ENCODE measurements at regions not wholly inside any gene's neighbourhood (a gene's known extent, or its start where the extent isn't known, plus 50 kb on each side); places are given as distances from the start of the nearest gene placed in this dataset.

DNA sequence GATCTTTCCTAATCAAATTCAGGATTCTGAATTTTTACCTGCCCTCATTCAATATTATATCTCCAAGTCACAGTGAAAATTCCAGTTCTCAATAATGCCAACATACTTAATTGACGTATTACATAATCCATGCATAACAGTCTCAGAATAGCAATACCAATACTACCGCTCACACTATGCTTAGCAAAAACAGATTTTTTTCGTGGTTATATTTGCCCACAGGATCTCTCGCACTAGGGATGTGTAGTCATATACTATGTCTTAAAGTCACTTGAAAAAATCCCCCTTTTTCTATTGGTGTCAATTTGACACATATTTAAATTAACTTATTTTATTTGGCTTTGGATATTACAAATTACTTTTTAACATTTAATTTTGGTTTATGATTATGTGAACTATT is 323.1 kb upstream of the SLC35B3 start:
- Histone ChIP-seq H3K9me3 (ENCODE audit: control insufficient read depth in 4 of 4, low read length in 3 of 4) (no peaks in the 10 kb centered on the region), H3K36me3 (ENCODE audit: control insufficient read depth in 4 of 4, insufficient read depth in 3 of 4, low read depth in 1 of 4, low read length in 3 of 4) (no peaks in the 10 kb centered on the region), H3K27ac (ENCODE audit: low read depth in 1 of 2, low read length in 2 of 2) (no peak overlapping the region), H3K9ac (ENCODE audit: low read depth in 1 of 2, low read length in 2 of 2) (no peak overlapping the region), H3K4me1 (ENCODE audit: control insufficient read depth in 4 of 4, insufficient read depth in 4 of 4, low read length in 3 of 4) (no peaks in the 10 kb centered on the region), H3K27me3 (ENCODE audit: control insufficient read depth in 4 of 4, insufficient read depth in 4 of 4, low read length in 3 of 4) (no peaks in the 10 kb centered on the region), H3K4me3 (ENCODE audit: low read depth in 1 of 3, low read length in 3 of 3) (no peak overlapping the region)
- TF ChIP-seq ZBTB33 (IDR thresholded peaks at IDR 0.05) (no peak), NR2F2 (IDR thresholded peaks at IDR 0.05) (no peak), TAF1 (conservative IDR thresholded peaks at IDR 0.05) (no peak), ATF3 (IDR thresholded peaks at IDR 0.05) (no peak), HNF4G (IDR thresholded peaks at IDR 0.05) (no peak), RXRA (IDR thresholded peaks at IDR 0.05) (no peak), GABPA (IDR thresholded peaks at IDR 0.05 in 1 of 2, conservative IDR thresholded peaks at IDR 0.05 in 1 of 2) (no peak), JUND (IDR thresholded peaks at IDR 0.05) (no peak), FOXA1 (IDR thresholded peaks at IDR 0.05) (no peak)
- TF ChIP-seq, protein P1, sequence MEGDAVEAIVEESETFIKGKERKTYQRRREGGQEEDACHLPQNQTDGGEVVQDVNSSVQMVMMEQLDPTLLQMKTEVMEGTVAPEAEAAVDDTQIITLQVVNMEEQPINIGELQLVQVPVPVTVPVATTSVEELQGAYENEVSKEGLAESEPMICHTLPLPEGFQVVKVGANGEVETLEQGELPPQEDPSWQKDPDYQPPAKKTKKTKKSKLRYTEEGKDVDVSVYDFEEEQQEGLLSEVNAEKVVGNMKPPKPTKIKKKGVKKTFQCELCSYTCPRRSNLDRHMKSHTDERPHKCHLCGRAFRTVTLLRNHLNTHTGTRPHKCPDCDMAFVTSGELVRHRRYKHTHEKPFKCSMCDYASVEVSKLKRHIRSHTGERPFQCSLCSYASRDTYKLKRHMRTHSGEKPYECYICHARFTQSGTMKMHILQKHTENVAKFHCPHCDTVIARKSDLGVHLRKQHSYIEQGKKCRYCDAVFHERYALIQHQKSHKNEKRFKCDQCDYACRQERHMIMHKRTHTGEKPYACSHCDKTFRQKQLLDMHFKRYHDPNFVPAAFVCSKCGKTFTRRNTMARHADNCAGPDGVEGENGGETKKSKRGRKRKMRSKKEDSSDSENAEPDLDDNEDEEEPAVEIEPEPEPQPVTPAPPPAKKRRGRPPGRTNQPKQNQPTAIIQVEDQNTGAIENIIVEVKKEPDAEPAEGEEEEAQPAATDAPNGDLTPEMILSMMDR (IDR thresholded peaks at IDR 0.05; ENCODE audit: low read depth, low read length, missing input control) = no peak
- WGBS = 71% methylated on average over 4 of the region's 4 CpGs
- DNase-seq (ENCODE audit: low spot score) = no peak

- DNase-seq (ENCODE audit: low spot score) = no peak
- Histone ChIP-seq H3K4me1 (ENCODE audit: control insufficient read depth in 4 of 4, insufficient read depth in 4 of 4, low read length in 3 of 4) (no peaks in the 10 kb centered on the region), H3K9ac (ENCODE audit: low read depth in 1 of 2, low read length in 2 of 2) (no peak overlapping the region), H3K27me3 (ENCODE audit: control insufficient read depth in 4 of 4, insufficient read depth in 4 of 4, low read length in 3 of 4) (no peaks in the 10 kb centered on the region), H3K4me3 (ENCODE audit: low read depth in 1 of 3, low read length in 3 of 3) (no peak overlapping the region), H3K9me3 (ENCODE audit: control insufficient read depth in 4 of 4, low read length in 3 of 4) (no peaks in the 10 kb centered on the region), H3K27ac (ENCODE audit: low read depth in 1 of 2, low read length in 2 of 2) (no peak overlapping the region), H3K36me3 (ENCODE audit: control insufficient read depth in 4 of 4, insufficient read depth in 3 of 4, low read depth in 1 of 4, low read length in 3 of 4) (no peaks in the 10 kb centered on the region)
- TF ChIP-seq, protein P1 (IDR thresholded peaks at IDR 0.05; ENCODE audit: low read depth, low read length, missing input control) = no peak
- TF ChIP-seq YY1 (IDR thresholded peaks at IDR 0.05) (no peak), TAF1 (conservative IDR thresholded peaks at IDR 0.05) (no peak), ZBTB33 (IDR thresholded peaks at IDR 0.05) (no peak), FOXA1 (IDR thresholded peaks at IDR 0.05) (no peak), RAD21 (IDR thresholded peaks at IDR 0.05) (no peak), HNF4G (IDR thresholded peaks at IDR 0.05) (no peak), NR2F2 (IDR thresholded peaks at IDR 0.05) (no peak), EGR1 (IDR thresholded peaks at IDR 0.05; ENCODE audit: low read depth in 2 of 2) (no peak), HNF4A (conservative IDR thresholded peaks at IDR 0.05) (no peak), ATF3 (IDR thresholded peaks at IDR 0.05) (no peak), JUND (IDR thresholded peaks at IDR 0.05) (no peak), GABPA (IDR thresholded peaks at IDR 0.05 in 1 of 2, conservative IDR thresholded peaks at IDR 0.05 in 1 of 2) (no peak), SP1 (IDR thresholded peaks at IDR 0.05) (no peak), FOXA2 (IDR thresholded peaks at IDR 0.05) (no peak), RXRA (IDR thresholded peaks at IDR 0.05) (no peak)
- TF ChIP-seq, protein P2, sequence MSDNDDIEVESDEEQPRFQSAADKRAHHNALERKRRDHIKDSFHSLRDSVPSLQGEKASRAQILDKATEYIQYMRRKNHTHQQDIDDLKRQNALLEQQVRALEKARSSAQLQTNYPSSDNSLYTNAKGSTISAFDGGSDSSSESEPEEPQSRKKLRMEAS (IDR thresholded peaks at IDR 0.05) = no peak
- TF ChIP-seq, protein P3, sequence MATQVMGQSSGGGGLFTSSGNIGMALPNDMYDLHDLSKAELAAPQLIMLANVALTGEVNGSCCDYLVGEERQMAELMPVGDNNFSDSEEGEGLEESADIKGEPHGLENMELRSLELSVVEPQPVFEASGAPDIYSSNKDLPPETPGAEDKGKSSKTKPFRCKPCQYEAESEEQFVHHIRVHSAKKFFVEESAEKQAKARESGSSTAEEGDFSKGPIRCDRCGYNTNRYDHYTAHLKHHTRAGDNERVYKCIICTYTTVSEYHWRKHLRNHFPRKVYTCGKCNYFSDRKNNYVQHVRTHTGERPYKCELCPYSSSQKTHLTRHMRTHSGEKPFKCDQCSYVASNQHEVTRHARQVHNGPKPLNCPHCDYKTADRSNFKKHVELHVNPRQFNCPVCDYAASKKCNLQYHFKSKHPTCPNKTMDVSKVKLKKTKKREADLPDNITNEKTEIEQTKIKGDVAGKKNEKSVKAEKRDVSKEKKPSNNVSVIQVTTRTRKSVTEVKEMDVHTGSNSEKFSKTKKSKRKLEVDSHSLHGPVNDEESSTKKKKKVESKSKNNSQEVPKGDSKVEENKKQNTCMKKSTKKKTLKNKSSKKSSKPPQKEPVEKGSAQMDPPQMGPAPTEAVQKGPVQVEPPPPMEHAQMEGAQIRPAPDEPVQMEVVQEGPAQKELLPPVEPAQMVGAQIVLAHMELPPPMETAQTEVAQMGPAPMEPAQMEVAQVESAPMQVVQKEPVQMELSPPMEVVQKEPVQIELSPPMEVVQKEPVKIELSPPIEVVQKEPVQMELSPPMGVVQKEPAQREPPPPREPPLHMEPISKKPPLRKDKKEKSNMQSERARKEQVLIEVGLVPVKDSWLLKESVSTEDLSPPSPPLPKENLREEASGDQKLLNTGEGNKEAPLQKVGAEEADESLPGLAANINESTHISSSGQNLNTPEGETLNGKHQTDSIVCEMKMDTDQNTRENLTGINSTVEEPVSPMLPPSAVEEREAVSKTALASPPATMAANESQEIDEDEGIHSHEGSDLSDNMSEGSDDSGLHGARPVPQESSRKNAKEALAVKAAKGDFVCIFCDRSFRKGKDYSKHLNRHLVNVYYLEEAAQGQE (IDR thresholded peaks at IDR 0.05) = no peak
- 86% methylated on average over 4 of the region's 4 CpGs for WGBS
Observed at GRCh38 chr6:8750627-8751026, 315.3 kb upstream of the SLC35B3 start.

Measured in liver (tissue), 8 donors.